NCI-H510A treated with DMSO at 0.1 percent for 48 hours (cell line): ENCODE measurements at regions not wholly inside any gene's neighbourhood (a gene's known extent, or its start where the extent isn't known, plus 50 kb on each side); places are given as distances from the start of the nearest gene placed in this dataset.
"Not testable (repeated sequence)": the region's sequence is repeated elsewhere in the genome, so short reads cannot be mapped to it uniquely, and the experiment has no call there.

Experiments
- DNase-seq: peaks from one replicate; lab custom pipeline; 2025; lab: John Stamatoyannopoulos, UW

GRCh38 chr5:63111891-63112290 is 533.3 kb downstream of the LRRC70 start:
- no peak for DNase-seq

- no peak for DNase-seq
These were observed 523.3 kb downstream of the LRRC70 start for GRCh38 chr5:63101870-63102269.

GRCh38 chr5:63097286-63097685 is 518.7 kb downstream of the LRRC70 start:
- DNase-seq, result peak; percentile 8

GRCh38 chr5:63094730-63095129 is 516.1 kb downstream of the LRRC70 start:
- no peak for DNase-seq

- DNase-seq, result no peak
These were observed 510.5 kb downstream of the LRRC70 start for GRCh38 chr5:63089147-63089546.

DNA sequence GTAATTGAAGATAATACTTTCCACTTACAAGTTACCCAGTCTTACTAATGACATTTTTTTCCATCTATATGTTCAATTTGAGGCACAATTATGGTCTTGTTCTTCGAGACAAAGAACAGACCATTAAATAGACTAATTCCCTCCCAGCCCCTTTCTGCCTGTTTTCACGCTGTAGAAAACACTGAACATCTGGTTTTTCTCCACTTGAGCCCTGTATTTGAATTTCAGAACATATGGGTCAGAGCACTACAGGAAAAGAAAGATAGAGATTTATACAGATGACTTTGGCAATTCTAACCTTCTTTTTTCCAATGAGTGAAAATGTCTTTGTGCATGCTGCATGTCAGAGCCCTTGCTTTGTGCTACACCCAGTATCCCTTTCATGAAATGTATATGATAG is 506.9 kb downstream of the LRRC70 start:
- DNase-seq, result no peak

DNA sequence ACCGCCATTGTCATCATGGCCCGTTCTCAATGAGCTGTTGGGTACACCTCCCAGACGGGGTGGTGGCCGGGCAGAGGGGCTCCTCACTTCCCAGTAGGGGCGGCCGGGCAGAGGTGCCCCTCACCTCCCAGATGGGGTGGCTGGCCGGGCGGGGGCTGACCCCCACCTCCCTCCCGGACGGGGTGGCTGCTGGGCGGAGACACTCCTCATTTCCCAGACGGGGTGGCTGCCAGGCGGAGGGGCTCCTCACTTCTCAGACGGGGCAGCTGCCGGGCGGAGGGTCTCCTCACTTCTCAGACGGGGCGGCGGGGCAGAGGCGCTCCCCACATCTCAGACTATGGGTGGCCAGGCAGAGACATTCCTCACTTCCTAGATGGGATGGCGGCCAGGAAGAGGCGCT is 505.1 kb downstream of the LRRC70 start:
- not testable (repeated sequence) for DNase-seq

DNA sequence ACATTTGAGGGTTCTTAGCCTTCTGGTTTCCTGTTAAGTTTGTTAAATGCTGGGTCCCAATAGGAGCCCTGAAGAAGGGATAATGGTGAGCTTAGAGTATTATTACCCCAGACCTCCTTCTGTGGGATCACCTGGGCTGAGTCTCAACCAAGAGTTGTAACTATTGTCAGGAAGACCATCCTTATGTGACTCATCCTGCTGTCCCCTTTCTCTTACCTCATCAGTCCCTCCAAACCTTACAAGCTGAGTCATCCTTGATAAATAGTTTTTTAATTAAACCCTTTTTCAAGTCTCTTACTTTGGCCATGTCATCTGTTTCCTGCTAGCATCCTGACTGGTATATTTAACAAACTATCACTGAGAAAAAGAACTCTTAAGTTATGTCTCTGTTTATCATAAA is 502.8 kb downstream of the LRRC70 start:
- no peak for DNase-seq

DNA sequence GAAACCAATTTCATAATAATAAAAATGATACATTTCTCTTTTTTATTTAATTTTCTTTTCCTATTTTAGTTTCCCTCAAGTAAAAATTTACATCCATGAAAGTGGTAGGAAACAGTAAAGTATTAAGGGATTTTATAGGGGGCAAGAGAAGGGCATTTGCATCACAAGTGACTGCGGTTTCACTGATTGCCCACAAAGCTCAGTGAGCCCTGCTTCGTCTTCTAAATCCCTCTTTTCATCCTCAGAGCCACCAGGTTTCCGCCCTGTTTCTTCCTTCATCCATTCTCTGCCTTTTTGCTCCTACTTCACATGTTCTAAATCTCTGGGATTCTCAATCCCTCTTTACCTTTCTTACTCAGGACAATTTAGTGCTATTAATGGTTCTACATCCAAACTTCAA is 491.4 kb downstream of the LRRC70 start:
- no peak for DNase-seq

GRCh38 chr5:63055421-63055820 is 476.8 kb downstream of the LRRC70 start:
- no peak for DNase-seq

DNA sequence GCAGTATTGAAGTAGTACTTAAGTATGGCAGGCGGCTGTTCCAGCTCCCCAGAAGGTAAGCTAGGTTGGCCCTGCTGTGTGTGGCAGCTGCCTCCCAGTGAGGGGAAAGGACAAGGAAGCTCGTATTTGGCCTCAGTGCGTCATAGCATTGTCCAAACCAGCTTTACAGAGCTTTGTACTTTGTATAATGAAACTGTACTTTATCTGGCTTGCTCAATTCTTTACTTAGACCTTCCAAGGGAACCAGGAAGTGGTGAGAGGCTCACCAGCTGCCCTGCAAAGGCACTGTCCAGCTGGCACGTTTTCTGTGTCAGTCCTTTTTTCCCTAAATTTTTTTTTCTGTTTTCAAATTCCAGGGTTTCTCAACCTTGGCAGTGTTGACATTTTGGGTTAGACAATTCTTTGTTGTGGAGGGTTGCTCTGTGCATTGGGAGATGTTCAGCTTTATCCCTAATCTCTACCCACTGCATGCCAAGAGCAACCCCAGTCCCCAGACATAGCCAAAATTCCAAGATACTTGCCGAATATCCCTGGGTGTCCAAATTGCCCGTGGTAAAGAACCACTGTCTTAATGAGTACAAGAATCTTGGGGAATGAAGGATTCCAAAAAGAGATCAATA is 474.5 kb downstream of the LRRC70 start:
- peak; percentile 4 for DNase-seq

DNA sequence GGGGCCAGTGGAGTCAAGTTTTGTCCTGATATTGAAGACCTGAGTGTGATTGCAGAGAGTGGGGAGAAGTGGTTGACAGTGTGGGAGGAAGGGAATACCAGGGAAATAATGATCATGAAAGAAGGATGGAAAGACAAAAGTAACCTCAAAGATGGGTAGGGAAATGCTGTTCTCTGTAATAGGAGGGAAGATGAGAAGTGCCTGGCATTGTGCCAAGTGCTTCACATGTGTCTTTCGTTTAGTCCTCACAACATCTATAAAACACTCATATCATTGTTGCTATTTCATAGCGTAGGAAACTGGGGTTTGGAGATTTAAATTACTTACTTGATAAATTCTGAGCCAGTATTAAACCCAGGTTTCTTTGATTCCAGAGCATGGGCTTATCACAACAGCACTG is 472.3 kb downstream of the LRRC70 start:
- no peak for DNase-seq

GRCh38 chr5:63049935-63050334 is 471.3 kb downstream of the LRRC70 start:
- DNase-seq, result no peak

GRCh38 chr5:63043792-63044191 is 465.2 kb downstream of the LRRC70 start:
- DNase-seq, result no peak

GRCh38 chr5:63032343-63032742 is 453.7 kb downstream of the LRRC70 start:
- no peak for DNase-seq

- no peak for DNase-seq
These were observed 451.3 kb downstream of the LRRC70 start for GRCh38 chr5:63029891-63030290.

DNA sequence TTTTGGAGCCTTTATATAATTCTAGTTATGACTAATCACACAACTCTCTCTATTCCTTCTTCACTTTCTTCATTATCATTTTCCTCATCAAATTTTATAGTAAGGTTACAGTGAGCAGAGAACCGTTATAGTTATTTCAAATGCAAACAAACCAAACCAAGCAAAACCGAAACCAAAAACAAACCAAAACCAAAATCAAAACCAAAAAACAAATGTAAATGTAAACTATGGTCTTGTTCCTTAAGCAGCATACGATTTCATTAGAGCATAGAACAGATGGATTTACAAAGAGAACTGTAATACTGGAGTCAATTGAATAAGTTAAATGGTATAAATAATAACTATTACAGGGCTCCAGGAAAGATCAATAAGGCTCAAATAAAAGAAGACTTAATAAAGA is 447.1 kb downstream of the LRRC70 start:
- DNase-seq, result no peak

GRCh38 chr5:63022403-63022802 is 443.8 kb downstream of the LRRC70 start:
- DNase-seq, result no peak

DNA sequence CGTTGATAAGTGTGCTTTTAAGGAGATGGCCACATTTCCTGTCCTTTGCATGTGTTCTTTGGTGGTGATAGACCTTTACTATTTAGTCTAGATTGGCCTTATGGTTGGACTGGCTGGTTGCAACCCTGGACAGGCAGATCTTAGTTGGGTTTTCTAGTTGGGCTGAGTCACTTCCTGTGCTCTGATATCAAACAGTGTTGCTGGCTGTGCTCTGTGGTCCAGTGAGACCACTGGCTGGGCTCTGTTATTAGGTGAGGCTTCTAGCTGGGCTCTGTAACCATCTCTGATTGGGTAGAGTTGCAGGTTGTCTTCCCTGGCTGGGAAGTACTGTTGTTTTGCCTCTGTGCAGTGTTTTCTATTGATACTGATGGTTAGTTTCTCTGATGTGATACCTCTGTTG is 432.5 kb downstream of the LRRC70 start:
- DNase-seq, result no peak

GRCh38 chr5:63008195-63008594 is 429.6 kb downstream of the LRRC70 start:
- no peak for DNase-seq

GRCh38 chr5:62994842-62995241 is 416.2 kb downstream of the LRRC70 start:
- not testable (repeated sequence) for DNase-seq

GRCh38 chr5:62985749-62986148 is 407.1 kb downstream of the LRRC70 start:
- no peak for DNase-seq

- DNase-seq, result no peak
These were observed 403.7 kb downstream of the LRRC70 start for GRCh38 chr5:62982348-62982747.

GRCh38 chr5:62980884-62981283 is 402.3 kb downstream of the LRRC70 start:
- DNase-seq, result no peak

DNA sequence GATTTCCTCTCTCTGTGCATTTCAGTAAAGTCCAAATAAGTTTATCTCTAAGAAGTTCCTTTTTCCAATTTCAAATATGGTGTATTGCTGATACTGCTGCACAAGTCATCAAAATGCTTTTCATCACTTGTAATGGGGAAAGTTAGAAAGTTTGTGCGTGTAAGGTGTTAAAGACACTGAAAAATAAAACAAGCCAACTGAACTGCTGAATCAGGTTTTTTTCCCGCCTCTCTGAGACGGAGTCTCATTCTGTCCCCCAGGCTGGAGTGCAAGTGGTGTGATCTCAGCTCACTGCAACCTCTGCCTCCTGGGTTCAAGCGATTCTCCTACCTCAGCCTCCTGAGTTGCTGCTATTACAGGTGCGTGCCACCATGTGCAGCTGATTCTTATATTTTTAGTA is 400.9 kb downstream of the LRRC70 start:
- no peak for DNase-seq
